Astrocyte (in vitro differentiated cells and primary cell): ENCODE measurements at regions not wholly inside any gene's neighbourhood (a gene's known extent, or its start where the extent isn't known, plus 50 kb on each side); places are given as distances from the start of the nearest gene placed in this dataset.

Source experiments
- EZH2 ChIP-seq: IDR thresholded peaks from 2 replicates; pipeline ENCODE4 v1.6.1; 2012; ENCODE audit warnings: mild to moderate bottlenecking, low read length, inconsistent platforms; ENCODE audit not compliant: insufficient read depth
- TF ChIP-seq, protein P1 (sequence below): IDR thresholded peaks from 2 replicates; pipeline ENCODE4 v1.5.1; 2011; ENCODE audit warnings: low read depth, mild to moderate bottlenecking, inconsistent platforms, low read length, moderate library complexity; ENCODE audit not compliant: insufficient read depth

DNA sequence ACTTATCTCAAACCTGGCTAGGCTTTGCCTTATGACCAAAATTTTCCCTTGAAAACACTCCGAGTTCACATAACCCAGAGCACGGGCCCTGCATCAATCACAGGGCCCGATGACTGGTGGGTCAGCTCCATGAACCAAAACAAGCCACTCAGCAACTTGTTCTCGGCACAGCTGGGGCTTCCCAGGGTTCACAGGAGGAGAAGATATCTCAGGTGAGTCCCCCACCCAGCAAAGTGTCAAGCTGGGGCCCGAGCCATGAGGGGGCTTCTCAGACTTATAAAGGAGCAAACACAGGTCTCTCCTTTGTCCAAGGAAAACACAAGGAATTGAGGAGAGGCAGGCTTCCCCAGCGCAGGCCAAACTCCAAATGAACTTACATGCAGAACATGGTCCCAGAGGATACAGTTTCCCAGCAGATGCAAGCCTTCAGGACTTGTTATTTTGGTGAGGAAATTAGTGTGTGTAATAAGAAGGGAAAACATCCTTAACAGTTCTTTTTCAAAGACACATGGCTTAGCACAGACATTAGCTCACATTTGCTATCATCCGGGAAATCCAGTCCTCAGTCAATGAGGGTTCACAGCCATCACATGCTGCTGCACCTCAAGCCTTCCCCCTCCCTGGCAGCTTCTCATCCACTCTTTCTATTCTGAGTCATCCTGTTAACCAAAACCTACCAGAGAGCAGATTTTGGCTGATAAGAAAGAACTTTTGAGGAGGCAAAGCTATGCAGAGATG is 98.1 kb upstream of the NFIA start:
- TF ChIP-seq, protein P1, sequence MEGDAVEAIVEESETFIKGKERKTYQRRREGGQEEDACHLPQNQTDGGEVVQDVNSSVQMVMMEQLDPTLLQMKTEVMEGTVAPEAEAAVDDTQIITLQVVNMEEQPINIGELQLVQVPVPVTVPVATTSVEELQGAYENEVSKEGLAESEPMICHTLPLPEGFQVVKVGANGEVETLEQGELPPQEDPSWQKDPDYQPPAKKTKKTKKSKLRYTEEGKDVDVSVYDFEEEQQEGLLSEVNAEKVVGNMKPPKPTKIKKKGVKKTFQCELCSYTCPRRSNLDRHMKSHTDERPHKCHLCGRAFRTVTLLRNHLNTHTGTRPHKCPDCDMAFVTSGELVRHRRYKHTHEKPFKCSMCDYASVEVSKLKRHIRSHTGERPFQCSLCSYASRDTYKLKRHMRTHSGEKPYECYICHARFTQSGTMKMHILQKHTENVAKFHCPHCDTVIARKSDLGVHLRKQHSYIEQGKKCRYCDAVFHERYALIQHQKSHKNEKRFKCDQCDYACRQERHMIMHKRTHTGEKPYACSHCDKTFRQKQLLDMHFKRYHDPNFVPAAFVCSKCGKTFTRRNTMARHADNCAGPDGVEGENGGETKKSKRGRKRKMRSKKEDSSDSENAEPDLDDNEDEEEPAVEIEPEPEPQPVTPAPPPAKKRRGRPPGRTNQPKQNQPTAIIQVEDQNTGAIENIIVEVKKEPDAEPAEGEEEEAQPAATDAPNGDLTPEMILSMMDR, result no peak
- no peak for TF ChIP-seq EZH2
